Stimulated activated CD4-positive, alpha-beta T cell treated with anti-CD3 and anti-CD28 coated beads, Interleukin-12 subunit alpha, Interleukin-12 subunit beta, amount 100 ng/mL, for 4 hours (primary cell): ENCODE measurements at regions not wholly inside any gene's neighbourhood (a gene's known extent, or its start where the extent isn't known, plus 50 kb on each side); places are given as distances from the start of the nearest gene placed in this dataset.
"Not testable (repeated sequence)": the region's sequence is repeated elsewhere in the genome, so short reads cannot be mapped to it uniquely, and the experiment has no call there.

ENCODE experiments used
- DNase-seq: peaks from one replicate; pipeline ENCODE4 v3.0.0-alpha.2; 2020

- no peak for DNase-seq
Observed at GRCh38 chr1:67589519-67590233, 95.3 kb upstream of the GADD45A start.

DNA sequence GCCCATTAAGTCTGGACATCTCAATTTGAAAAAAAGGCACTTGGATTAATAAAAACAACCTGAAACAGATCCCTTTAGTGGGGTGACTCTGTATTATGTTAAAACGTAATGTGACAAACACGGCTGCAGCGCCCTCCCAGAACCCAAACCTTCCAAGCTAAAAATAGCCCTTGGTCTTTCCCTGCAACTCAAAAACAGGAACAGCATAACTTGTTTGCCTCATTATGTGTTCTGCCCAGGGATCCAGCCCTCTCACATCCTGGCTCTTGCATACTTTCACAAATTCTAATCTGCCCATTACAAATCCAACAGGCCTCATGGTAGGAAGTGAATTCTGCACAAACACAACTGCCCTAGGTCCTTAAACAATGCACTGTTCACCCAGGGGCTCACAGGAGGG is 94.7 kb upstream of the GADD45A start:
- no peak for DNase-seq

GRCh38 chr1:67594764-67595163 is 90.2 kb upstream of the GADD45A start:
- no peak for DNase-seq

GRCh38 chr1:67596674-67597073 is 88.3 kb upstream of the GADD45A start:
- DNase-seq, result no peak

DNA sequence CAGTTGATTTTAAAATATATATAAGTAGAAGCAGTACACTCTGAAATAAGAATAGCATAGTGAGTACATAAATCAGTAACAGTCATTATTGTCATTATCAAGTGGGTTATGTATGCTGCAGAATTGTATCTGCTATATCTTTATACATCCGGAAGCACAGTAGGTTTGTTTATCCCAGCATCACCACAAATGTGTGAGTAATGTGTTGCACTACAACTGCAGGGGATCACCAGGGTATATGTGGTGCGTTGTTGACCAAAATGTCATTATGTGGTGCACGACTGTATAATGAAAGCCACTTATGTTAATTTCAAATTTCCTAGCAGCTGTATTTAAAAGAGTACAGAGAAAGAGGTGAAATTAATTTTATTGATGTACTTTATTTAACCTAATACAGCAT is 87.7 kb upstream of the GADD45A start:
- no peak for DNase-seq

GRCh38 chr1:67599085-67599484 is 85.9 kb upstream of the GADD45A start:
- DNase-seq, result no peak

GRCh38 chr1:67601539-67601938 is 83.5 kb upstream of the GADD45A start:
- no peak for DNase-seq

- DNase-seq, result no peak
Observed at GRCh38 chr1:67601955-67602354, 83.0 kb upstream of the GADD45A start.

- no peak for DNase-seq
Observed at GRCh38 chr1:67604778-67605177, 80.2 kb upstream of the GADD45A start.

GRCh38 chr1:67605209-67605780 is 79.7 kb upstream of the GADD45A start:
- DNase-seq, result no peak

DNA sequence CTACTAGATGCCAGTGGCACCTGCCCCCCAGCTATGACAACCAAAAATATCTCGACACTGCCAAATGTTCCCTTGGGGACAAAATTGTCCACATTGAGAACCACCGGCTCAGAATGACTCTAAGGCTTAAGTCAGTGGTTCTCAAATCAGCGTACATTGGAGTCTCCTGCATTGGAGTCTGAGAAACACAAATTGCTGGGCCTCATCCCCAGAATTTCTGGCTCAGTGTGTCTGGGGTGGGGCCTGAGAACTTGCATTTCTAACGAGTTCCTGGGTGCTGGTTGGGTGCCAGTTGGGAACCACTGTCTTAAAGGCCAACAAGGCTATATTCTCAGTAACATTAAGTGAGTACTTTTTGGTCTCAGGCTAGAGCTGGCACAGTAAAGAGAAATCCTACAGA is 77.7 kb upstream of the GADD45A start:
- no peak for DNase-seq

- DNase-seq, result no peak
Observed at GRCh38 chr1:67607699-67608098, 77.3 kb upstream of the GADD45A start.

DNA sequence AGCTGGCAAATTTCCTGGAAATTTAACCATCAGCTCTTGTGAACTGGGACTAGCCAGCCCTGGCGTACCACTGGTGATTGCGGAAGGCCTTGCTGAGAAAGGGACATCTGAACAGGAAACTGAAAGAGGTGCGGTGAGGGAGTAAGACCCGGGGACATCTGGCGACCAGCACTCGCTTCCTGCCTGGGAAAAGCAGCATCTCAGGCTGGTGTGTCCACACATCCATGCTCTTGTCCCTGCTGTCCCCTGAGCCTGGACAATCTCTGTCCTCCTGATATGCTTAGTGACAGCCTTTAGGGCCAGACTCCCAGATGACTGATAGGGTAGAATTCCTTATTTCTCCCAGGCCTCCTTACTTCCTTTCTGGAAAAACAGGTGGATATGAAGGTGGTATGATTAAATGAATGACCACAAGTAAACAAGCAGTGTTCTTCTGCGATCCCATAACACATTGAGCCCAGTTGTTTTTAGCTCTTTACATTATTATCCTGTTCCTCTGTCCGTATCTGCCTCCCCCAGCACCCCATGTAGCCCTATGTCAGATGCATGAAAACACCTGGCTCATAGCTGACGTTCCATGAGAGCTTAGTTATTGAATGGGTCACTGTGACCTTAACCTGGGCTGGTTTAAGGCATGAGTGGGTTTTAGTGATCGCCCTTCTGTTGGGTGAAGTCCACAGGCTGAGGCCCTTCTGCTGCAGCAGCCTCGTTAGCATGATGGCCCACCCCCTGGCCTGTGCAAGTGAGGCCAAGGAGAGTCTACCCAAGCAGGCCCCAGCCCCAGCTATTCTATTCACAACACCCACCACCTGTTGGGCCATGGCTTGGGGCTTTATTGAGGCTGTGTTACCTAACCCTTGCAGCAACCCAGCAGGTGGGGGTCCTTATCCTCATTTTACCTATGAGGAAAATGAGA is 76.1 kb upstream of the GADD45A start:
- no peak for DNase-seq

GRCh38 chr1:67609577-67610341 is 75.2 kb upstream of the GADD45A start:
- DNase-seq, result no peak

GRCh38 chr1:67610450-67610849 is 74.6 kb upstream of the GADD45A start:
- no peak for DNase-seq

DNA sequence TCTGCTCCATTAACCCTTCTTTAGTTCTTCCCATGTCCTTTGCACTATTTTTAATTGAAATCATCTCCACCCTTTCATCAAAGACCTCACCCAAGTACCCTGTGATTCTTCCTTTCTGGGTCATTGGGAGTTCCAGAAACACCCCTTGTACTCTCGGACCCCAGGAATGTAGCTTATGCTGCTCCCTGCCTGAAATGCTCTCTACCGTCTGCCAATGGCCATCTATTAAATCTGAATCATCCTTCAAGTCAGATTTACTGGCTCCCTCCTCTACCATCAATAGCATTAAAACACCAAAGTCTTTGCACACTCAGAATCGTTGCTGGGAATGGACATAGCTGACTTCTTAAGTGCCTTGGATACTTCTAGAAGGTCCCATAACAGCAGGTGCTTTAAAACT is 73.2 kb upstream of the GADD45A start:
- no peak for DNase-seq

- DNase-seq, result no peak
Observed at GRCh38 chr1:67612788-67613241, 72.2 kb upstream of the GADD45A start.

GRCh38 chr1:67613479-67613878 is 71.5 kb upstream of the GADD45A start:
- not testable (repeated sequence) for DNase-seq

GRCh38 chr1:67614511-67614934 is 70.5 kb upstream of the GADD45A start:
- no peak for DNase-seq

GRCh38 chr1:67615886-67616285 is 69.1 kb upstream of the GADD45A start:
- DNase-seq, result no peak

GRCh38 chr1:67616394-67616985 is 68.5 kb upstream of the GADD45A start:
- DNase-seq, result no peak

DNA sequence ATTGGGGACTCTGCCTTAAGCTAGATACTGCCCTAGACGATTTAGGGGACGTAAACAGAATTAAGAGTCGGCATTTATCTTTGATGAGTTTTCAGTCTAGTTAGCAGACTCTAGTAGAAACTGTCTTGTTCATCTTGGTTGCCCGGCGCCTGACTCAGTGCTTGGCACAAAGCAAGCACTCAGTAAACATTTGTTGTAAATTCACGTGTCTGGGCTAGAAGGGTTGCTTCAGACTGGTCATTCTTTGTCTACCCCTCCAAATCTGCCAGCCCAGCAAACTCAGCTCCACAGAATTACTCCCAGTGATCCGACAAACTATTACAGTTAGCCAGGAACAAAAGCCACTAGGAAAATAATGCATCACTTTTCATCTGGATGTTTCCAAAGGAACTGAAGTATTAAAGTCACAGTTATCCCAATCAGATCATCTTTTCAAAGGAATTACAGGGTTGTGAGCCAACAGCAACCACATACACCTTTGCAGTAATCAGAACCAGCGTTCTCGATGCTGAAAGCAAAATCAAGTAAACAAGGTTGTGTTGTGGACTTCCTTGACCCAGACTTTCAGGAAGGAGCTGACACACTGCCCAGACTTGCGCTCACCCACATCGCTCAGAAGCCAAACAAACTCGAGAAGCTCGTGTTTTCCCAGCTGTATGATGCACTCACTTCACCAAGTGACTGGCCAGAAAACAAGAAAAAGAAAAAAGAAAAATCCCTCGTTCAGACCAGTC is 66.5 kb upstream of the GADD45A start:
- DNase-seq, result no peak
